ENCODE measurements at regions not wholly inside any gene's neighbourhood (a gene's known extent, or its start where the extent isn't known, plus 50 kb on each side); places are given as distances from the start of the nearest gene placed in this dataset.

DNA sequence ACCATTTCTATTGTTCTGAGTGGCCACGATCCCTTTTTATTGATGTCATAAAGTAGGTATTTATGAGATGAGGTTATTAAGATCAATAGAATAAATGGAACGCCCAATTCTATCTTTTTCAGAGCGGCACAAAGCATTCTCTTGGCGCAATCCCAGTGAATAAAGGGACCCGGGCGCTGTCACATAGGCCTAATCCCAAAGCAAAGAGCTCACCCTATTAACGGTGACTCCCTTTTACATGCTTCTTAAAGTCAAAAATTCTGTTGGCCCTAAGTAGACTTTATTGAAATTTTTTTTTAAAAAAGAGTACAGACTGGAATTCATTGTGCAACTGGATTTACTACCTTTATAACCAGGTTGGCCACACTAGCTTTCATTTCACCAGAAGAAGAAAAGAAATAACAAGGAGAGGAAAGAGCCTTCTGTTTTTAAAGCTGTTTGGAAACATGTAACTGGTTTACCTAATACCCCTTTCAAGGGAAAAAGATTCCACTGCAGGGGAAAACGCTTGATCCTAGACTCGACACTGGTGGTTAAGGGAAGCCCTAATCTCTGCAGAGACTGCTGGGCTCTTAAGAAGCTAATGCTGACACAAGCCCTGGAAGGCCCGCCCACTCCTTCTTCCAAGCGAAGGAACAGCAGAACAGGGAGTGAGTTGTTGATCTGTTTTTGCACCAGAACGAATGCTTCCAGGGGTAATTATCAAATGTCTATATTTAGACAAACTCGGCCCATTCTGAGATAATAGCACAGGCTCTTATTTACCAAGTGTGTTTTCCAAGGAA is 381.2 kb downstream of the BCL11B start:
- no peak for DNase-seq (ENCODE audit: low read depth in 4 of 4, low spot score in 2 of 4)

DNA sequence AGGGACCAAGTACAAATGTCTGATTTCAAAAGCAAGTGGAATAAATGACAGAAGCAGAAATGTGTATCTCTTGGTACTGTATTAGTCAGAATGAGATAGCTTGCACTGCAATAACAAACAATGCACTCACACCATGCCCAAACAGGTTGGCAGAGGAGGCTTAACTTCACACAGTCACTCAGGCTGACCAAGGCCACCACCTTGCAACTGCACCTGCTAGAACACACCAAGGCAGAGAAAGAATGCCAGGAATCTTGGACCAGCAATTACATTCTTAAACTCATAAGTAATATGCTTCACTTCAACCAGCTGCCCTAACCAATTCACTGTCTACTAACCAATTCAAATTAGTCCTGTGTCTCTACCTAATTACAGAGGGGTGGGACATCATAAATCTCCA is 378.3 kb downstream of the BCL11B start:
- no peak for DNase-seq (ENCODE audit: low read depth in 4 of 4, low spot score in 2 of 4)

DNA sequence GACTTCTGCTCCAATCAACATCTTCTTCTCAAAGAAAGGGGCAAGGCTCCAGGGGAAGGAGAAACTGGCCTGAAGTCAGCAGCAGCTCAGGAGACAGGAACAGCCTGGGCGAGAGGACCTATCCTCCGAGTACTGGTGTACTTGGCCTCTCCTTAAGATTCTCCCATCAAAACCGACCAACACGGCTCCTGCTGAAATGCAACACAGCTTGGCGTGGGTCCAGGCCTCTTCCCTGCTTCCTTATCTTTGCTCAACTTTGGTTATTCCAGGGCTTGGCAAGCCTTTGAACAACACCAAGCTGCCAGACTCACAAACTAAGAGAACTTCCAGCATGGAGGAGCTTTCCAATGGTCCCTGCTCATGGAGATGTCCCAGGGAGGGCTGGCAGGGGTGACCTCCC is 377.4 kb downstream of the BCL11B start:
- no peak for DNase-seq (ENCODE audit: low read depth in 4 of 4, low spot score in 2 of 4)

DNA sequence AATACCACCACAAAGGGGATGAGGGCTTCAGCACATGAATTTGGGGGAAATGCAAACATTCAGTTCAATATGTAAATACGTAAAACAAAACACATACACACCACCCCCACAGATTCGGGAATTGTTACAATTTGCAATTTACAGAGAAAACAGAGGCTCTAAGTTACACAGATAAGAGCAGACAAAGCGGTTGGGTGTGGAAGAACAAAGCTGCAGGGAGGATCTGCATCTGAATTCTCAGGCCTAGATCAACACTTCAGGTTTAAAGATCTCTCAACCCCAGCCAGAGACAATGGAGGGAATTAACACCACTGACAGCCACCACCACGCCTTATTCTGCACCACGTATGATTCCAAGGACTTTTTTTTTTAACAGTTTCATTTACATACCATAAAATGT is 375.5 kb downstream of the BCL11B start:
- no peak for DNase-seq (ENCODE audit: low read depth in 4 of 4, low spot score in 2 of 4)

DNA sequence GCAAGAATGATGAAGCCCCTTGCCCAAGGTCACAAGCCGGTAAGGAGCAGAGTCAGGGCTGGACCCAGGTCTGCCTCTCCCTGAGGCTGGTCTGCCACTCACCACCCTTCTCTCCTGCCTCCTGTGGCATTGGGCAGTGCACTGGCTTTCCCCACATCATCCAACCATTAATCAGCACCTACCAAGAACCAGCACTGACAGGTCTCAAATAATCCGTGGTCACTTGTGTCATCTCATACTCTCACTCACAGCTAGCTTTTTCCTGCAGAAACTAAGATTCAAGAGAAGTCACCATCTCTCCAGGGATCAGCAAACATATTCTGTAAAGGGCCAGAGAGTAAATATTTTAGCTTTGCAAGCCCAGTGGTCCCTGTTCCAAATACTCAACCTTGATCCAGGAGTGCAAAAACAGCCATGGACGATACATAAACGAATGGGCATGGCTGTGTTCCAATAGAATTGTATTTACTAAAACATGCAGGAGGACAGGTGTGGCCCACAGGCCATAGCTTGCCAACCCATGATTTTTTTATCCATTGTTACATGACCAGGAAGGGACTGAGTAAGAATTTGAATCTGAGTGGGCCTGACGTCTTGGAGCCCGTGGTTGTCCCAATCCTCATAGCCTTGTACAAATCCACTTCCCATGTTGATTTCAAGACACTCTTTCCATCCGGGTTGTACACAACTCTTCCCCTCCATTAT is 374.2 kb downstream of the BCL11B start:
- DNase-seq (ENCODE audit: low read depth in 4 of 4, low spot score in 2 of 4) = no peak

DNA sequence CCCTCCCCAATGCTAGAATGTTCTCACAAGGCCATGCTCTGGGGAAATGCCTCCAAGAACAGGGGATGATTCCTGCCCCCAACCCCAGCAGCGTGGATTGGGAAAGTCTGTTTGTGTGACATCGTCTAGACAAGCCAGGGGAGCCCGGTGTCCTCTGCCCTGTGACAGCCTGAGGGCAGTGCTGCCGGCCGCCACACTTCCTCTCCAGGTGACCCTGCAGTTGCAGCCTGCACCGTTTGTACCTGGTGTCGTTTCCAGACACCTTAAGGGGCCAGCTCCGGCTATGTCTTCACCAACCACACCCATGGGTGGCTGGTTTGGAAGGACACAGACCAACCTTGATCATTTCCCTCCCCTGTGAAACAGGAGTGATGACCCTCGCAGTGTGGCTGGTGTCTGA is 372.6 kb downstream of the BCL11B start:
- no peak for DNase-seq (ENCODE audit: low read depth in 4 of 4, low spot score in 2 of 4)

DNA sequence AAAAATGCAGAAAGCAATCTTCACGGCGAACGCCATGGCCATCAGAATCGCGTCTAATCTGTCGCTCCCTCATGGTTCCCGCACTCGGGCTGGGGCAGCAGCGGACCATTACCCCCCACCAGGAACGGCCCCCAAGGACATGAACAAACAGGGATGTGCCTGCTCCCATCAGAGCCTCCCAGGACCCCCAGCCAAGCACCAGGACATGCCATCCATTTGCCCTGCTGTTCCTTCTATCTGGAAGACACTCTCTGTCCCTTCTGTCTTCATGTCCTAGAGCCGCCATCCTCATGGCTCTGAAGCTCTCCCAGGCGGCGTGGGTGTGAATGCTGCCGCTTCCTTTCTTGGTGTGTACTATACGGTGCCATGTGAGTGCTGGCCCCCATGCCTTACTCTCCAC is 371.8 kb downstream of the BCL11B start:
- DNase-seq (ENCODE audit: low read depth in 4 of 4, low spot score in 2 of 4) = no peak

DNA sequence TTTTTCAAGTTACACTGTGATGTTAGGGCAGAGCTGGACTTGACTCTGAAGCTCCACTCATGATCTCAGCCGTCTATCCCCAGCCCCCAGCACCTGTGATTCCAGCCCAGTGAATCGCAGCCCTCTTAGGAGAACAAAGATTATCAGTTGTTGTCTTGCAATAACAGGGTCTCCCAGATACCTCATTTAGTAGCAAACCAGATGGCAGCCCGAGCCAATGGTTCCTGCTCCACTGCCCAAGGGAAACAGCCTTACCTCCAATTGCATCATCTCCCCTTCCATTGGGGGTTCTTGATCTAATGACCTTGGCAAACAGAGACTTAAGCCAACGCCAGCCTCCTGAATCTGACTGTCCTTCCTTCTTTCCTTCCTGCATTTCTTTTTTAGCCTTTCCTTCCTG is 371.2 kb downstream of the BCL11B start:
- DNase-seq (ENCODE audit: low read depth in 4 of 4, low spot score in 2 of 4) = no peak

DNA sequence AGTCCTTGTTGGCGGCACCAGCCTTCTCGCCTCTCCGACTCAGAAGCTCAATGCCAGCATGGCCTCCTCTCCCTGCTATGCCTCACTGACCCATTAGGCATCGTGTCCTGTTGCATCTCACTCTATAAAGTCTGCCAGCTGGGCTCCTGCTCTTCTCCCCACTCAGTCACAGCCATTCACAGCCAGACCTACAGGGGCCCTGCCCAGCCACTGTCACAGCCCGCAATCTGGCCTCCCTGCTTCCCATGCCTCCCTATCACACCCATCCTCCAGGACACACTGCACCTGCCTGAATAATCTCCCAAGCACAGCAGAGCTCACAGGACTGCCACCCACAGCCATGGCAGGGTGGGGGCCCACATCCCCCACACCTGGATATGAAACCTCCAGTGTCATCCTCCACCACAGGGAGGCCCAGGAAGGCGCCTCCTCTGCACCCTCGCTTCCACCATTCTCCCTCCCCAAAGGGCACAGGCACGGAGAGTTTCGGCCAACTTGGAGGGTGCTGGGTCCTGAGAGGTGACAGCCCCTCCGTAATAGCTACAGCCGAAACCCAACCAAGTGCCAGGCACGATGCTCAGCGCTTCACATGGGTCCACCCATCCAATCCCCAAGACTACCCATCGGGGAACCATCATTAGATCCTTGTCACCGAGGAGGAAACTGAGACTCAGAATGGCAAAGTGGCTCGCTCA is 370.3 kb downstream of the BCL11B start:
- no peak for DNase-seq (ENCODE audit: low read depth in 4 of 4, low spot score in 2 of 4)

DNA sequence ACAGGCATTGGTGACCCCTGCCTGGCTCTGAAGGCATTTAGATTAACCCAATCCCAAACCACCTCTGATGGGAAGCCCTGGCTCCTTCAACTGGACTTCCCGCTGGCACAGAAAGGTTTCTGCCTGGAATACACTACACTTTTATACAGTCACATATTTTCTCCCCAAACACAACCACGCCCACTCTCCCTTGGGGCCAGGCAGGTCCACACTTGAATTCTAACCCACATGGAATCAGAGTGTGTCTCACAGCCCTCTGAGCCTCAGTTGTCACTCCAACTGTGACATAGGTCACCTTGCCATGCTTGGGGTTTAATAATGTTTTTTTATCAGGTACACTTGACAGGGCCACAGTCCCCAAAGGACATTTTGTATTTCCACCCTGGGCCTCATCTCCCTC is 368.6 kb downstream of the BCL11B start:
- DNase-seq (ENCODE audit: low read depth in 4 of 4, low spot score in 2 of 4) = no peak

DNA sequence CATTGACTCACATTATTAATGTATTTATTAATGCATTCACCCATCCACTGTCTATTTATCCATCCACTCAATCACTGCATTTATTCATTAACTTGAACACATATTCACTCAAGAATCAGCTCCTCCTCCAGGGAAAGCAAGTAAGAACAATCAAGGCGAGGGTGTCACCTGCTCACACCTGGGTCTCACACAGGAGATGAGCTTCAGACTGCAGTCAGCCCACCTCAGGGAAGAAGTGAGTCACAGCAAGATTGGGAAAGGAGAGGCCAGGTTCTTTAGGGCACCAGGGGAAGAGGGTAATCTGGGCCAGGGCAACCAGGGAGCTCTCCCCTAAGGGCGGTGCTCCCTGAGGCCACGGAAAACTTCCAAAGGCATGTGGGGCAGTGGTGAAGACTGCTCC is 367.3 kb downstream of the BCL11B start:
- no peak for DNase-seq (ENCODE audit: low read depth in 4 of 4, low spot score in 2 of 4)

DNA sequence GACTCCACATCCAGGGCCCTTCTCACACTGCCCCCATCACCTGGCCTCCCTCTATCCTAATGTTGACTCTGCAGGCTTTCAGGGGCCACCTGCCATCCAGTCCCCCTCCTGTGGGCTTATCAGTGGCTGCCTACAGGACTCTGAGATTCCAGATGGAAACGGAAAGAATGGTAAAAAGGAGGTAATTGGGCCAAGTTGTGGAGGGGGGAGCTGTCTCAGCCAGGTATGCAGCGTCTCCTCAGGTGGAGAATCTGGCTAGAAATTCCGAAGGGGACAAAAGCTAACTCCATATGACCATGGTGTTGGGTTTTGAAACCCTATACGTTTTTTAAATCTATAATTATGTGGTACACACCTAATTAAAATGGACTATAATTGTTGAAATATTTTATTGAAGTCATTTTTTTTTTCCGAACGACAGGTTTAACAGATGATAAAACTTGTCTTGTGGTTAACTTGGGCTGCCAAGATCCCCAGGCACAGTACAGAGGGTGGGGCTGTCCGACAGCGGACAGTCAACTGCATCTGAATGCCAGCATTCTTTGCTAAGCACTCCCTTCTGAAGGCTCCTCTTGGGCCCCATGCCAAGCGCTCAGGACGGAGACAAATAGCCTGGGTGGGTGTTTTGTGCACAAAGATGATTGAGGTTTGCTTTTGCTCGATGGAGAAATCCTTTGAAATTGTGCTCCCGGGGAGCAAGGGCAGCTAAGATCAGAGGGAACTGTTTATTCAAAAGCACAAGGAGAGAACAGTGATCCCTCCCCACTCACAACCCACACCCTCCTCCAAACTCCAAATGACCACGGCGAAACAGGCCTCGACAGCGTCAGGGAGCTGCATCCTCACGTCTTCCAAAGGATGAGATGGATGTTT is 365.6 kb downstream of the BCL11B start:
- DNase-seq (ENCODE audit: low read depth in 4 of 4, low spot score in 2 of 4) = no peak

DNA sequence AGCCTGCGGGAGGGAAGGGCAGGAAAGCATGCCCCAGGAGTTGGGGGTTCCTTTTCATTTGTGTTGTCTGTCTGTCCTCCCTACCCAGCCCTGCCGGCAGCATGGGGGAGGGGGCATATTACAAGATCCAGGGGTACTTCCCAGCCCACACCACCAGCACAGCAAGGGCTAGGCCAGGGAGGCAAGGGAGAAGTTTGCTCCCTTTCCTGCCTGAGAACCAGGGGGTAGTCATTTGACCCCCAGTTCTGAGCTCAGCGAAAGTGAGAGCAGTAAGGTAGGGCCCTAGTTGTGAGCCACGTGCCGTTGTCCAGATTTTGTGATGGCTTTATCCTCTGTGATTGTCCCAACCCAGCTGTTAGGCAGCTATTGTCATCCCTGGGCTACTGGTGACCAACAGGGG is 364.7 kb downstream of the BCL11B start:
- DNase-seq (ENCODE audit: low read depth in 4 of 4, low spot score in 2 of 4) = no peak

DNA sequence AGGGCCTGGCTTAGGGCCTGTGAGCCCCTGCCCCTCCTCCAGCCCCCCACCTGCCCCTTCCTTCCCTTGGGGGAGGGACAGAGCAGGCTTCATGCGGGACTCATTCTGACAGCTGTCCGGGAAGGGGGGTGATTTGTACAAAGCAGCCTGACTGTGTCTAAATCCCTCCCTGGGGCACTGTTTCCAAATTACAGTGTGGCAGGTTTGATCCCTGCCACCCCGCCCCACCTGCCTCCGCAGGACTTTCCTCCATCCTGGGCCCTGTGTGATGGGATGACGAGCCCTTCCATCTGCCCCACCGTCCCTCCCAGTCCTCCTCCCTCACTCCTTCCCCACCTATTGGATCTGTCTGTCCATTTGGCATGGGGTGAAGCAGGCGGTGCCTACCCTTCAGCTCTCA is 363.9 kb downstream of the BCL11B start:
- no peak for DNase-seq (ENCODE audit: low read depth in 4 of 4, low spot score in 2 of 4)

DNA sequence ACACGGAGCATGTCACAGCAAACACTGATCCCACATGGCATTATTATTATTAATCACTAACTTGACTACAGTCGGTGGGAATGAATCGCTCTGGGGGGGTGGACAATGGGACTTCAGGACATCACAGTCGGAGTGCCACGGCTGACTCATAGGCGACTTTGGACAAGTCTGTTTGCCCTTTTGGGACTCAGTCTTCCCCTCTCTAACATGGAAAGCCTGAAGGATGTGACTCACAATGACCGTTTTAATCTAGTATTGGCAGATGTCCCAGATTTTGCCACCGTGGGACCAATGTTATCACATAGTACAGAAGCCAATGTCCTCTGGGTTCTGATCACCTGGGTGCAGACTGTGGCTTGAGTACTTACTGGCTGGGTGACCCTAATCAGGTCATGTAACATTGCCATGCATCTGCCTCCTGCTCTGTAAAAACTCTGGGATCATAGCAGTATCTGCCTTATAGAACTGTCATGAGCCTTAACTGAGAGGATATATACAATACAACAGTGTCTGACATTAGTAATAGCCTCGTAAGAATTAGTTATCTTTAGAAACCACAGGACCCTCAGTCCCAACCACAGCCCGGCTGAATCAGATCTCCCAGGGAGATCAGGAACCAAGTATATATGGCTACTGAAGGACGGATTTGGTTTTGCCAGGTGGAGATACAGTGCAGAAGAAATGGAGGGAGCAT is 362.6 kb downstream of the BCL11B start:
- no peak for DNase-seq (ENCODE audit: low read depth in 4 of 4, low spot score in 2 of 4)

DNA sequence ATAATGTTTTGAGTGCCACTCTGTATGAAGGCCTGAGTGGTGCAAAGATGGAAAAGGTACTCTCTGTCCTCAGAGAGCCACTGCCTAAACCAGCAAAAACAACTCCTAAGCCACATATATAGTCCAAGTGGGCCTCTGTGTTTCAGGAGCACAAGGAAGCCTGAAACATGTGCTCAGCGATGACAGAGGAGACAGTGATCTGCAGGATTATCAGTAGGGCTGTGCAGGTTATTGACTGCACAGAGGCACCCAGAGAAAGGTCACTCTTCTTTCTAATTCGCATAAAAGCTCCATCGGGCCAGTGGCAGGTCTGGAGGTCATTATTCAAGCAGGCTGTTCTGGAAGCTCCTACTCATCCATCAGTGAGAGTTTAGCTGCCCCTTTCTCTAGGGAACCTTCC is 361.9 kb downstream of the BCL11B start:
- DNase-seq (ENCODE audit: low read depth in 4 of 4, low spot score in 2 of 4) = no peak

DNA sequence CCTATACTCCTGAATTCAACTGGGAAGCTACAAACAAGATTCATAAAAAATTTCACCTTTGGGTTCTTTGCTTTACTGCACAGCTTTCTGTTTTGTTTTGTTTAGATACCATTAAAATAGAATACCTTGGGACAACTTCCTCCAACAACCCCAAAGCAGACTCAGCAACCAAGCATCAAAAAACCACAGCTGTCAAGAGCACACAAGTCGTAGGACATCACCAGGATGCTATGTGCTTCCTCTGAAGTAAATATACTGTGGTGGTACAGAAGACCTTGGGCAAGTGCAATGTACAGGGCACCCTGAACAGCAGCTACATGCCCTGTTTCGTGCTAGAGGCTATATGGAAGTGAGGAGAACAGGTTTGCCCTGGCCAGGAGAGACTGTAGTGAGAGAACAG is 359.3 kb downstream of the BCL11B start:
- no peak for DNase-seq (ENCODE audit: low read depth in 4 of 4, low spot score in 2 of 4)

DNA sequence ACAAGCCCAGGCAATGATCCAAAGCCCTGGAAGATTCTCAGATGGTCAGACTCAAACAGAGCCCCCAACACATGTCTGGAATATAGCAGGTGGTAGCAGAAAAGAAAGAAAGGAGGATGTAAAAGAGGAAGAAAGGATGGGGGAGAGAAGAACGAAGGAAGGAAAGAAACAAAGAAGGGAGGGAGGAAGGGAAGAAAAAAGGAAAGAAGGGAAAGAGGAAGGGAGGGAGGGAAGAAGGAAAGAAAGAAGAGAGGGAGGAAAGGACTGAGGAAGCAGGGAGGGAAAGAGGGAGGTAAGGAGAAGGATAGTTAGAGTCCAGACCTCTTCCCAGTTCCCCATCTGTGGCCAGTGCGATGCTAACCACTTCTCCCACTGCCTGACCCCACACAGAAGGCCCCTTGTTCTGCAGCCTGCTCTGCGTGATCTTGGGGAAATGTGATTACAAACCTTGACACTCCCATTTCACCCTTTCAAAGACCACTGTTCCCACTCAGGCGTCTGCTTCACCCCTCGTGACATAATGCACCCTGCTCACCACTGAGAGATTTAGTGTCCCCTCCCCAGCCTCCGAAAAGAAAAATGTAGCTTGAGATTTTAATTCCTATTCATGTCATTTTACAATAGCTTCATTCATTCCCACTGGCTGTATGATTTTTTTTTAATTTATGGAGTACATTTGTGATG is 357.9 kb downstream of the BCL11B start:
- DNase-seq (ENCODE audit: low read depth in 4 of 4, low spot score in 2 of 4) = no peak

DNA sequence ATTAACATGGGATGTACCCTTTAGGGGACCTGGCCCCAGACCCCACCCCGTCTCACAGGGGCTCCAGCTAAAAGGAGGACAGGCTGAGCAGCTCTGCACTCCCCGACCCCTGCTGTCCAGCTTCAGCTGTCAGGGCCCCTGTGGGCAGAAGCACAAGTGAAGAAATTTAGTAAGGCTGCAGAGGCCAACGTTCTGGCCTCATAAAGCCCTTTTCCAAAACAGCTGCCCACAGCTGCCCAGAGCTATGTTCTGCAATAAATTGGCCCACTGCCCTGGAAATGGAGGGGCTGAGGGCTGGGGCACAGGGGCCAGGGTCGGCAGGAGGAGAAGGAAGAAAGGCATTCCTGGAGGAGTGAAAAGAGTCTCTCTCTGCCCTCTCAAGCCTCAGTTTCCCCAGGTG is 357.1 kb downstream of the BCL11B start:
- DNase-seq (ENCODE audit: low read depth in 4 of 4, low spot score in 2 of 4) = no peak

DNA sequence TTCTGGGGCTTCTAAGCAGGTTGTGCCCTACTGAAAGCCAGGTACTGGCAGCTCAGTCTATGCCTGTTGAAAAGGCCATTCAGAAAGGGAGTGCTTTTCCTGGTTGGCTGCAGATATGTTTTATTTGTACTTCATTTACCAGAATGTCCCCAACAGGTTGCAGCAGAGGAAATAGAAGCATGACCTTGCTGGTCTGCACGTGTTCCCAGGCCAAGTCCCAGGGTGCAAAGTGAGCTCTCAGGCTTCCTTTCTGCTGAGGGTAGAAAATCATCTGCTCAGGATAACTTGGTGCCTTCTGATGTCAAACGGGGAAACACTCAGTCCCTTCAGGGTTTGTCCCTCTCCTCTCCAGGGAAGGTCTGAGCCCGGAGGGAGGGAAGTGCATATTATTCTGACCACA is 356.4 kb downstream of the BCL11B start:
- no peak for DNase-seq (ENCODE audit: low read depth in 4 of 4, low spot score in 2 of 4)

Data from left renal cortex interstitium (tissue), 4 donors.